Lower leg skin (tissue), 3 donors: ENCODE measurements at regions not wholly inside any gene's neighbourhood (a gene's known extent, or its start where the extent isn't known, plus 50 kb on each side); places are given as distances from the start of the nearest gene placed in this dataset.

Experiments
- POLR2A ChIP-seq, 2 donors: fragments of 450-650 bp; IDR thresholded peaks; one replicate each; pipeline ENCODE4 v1.6.1; 2016 to 2017; ENCODE audit warnings: antibody characterized with exemption in 2 of 2, mild to moderate bottlenecking in 1 of 2, moderate library complexity in 1 of 2
- TF ChIP-seq, protein P1 (sequence below), 3 donors: fragments of 450-650 bp; IDR thresholded peaks; one replicate each; pipeline ENCODE4 v1.5.1; 2016; ENCODE audit warnings: antibody characterized with exemption in 3 of 3, mild to moderate bottlenecking in 3 of 3, moderate library complexity in 2 of 3

GRCh38 chr12:33533527-33533926 lies 93.9 kb upstream of the SYT10 start:
- TF ChIP-seq, protein P1, sequence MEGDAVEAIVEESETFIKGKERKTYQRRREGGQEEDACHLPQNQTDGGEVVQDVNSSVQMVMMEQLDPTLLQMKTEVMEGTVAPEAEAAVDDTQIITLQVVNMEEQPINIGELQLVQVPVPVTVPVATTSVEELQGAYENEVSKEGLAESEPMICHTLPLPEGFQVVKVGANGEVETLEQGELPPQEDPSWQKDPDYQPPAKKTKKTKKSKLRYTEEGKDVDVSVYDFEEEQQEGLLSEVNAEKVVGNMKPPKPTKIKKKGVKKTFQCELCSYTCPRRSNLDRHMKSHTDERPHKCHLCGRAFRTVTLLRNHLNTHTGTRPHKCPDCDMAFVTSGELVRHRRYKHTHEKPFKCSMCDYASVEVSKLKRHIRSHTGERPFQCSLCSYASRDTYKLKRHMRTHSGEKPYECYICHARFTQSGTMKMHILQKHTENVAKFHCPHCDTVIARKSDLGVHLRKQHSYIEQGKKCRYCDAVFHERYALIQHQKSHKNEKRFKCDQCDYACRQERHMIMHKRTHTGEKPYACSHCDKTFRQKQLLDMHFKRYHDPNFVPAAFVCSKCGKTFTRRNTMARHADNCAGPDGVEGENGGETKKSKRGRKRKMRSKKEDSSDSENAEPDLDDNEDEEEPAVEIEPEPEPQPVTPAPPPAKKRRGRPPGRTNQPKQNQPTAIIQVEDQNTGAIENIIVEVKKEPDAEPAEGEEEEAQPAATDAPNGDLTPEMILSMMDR (IDR thresholded peaks at IDR 0.05), result no peak
- TF ChIP-seq POLR2A (IDR thresholded peaks at IDR 0.05), result no peak
